ENCODE measurements at regions not wholly inside any gene's neighbourhood (a gene's known extent, or its start where the extent isn't known, plus 50 kb on each side); places are given as distances from the start of the nearest gene placed in this dataset.

- H3K27me3 ChIP-seq: no peaks in the 10 kb centered on the region
- no peak for DNase-seq (ENCODE audit: low read depth in 1 of 2, low spot score in 1 of 2)
- H3K27ac ChIP-seq: no peak overlapping the region
- H3K36me3 ChIP-seq: no peaks in the 10 kb centered on the region
- H3K4me3 ChIP-seq: no peak overlapping the region
- no peaks in the 10 kb centered on the region for H3K9me3 ChIP-seq (ENCODE audit: low read depth)
- H3K4me1 ChIP-seq (ENCODE audit: low read depth): no peaks in the 10 kb centered on the region
- no peak for TF ChIP-seq CTCF (IDR thresholded peaks at IDR 0.05; ENCODE audit: low read depth, low read length)
Observed at GRCh38 chr4:123133397-123134050, 211.1 kb upstream of the NUDT6 start.

- Histone ChIP-seq H3K27ac (no peak overlapping the region), H3K9me3 (ENCODE audit: low read depth) (no peaks in the 10 kb centered on the region), H3K4me1 (ENCODE audit: low read depth) (no peaks in the 10 kb centered on the region), H3K4me3 (no peak overlapping the region), H3K27me3 (no peaks in the 10 kb centered on the region), H3K36me3 (no peaks in the 10 kb centered on the region)
- no peak for TF ChIP-seq CTCF (IDR thresholded peaks at IDR 0.05; ENCODE audit: low read depth, low read length)
- DNase-seq (ENCODE audit: low read depth in 1 of 2, low spot score in 1 of 2): no peak
Observed at GRCh38 chr4:123144616-123145015, 222.2 kb upstream of the NUDT6 start.

GRCh38 chr4:123158576-123158975 is 236.2 kb upstream of the NUDT6 start:
- Histone ChIP-seq H3K36me3 (no peaks in the 10 kb centered on the region), H3K4me1 (ENCODE audit: low read depth) (peaks cover 4% of the 10 kb centered on the region), H3K9me3 (ENCODE audit: low read depth) (no peaks in the 10 kb centered on the region), H3K27me3 (no peaks in the 10 kb centered on the region), H3K27ac (no peak overlapping the region), H3K4me3 (no peak overlapping the region)
- no peak for TF ChIP-seq CTCF (IDR thresholded peaks at IDR 0.05; ENCODE audit: low read depth, low read length)
- no peak for DNase-seq (ENCODE audit: low read depth in 1 of 2, low spot score in 1 of 2)

- H3K9me3 ChIP-seq (ENCODE audit: low read depth): no peaks in the 10 kb centered on the region
- H3K27me3 ChIP-seq: no peaks in the 10 kb centered on the region
- no peak overlapping the region for H3K27ac ChIP-seq
- no peak for TF ChIP-seq CTCF (IDR thresholded peaks at IDR 0.05; ENCODE audit: low read depth, low read length)
- no peaks in the 10 kb centered on the region for H3K36me3 ChIP-seq
- H3K4me1 ChIP-seq (ENCODE audit: low read depth): peaks cover 4% of the 10 kb centered on the region
- H3K4me3 ChIP-seq: no peak overlapping the region
- DNase-seq (ENCODE audit: low read depth in 1 of 2, low spot score in 1 of 2): no peak
Observed at GRCh38 chr4:123159479-123159878, 237.1 kb upstream of the NUDT6 start.

- Histone ChIP-seq H3K4me3 (no peak overlapping the region), H3K36me3 (no peaks in the 10 kb centered on the region), H3K27ac (no peak overlapping the region), H3K27me3 (no peaks in the 10 kb centered on the region), H3K9me3 (ENCODE audit: low read depth) (peaks cover 3% of the 10 kb centered on the region), H3K4me1 (ENCODE audit: low read depth) (peaks cover 4% of the 10 kb centered on the region)
- no peak for DNase-seq (ENCODE audit: low read depth in 1 of 2, low spot score in 1 of 2)
- TF ChIP-seq CTCF (IDR thresholded peaks at IDR 0.05; ENCODE audit: low read depth, low read length): no peak
Observed at GRCh38 chr4:123162859-123163258, 233.7 kb upstream of the SPRY1 start.

All from cardiac muscle cell (in vitro differentiated cells and primary cell).